Loucy (cell line): ENCODE measurements at regions not wholly inside any gene's neighbourhood (a gene's known extent, or its start where the extent isn't known, plus 50 kb on each side); places are given as distances from the start of the nearest gene placed in this dataset.
"Not testable (repeated sequence)": the region's sequence is repeated elsewhere in the genome, so short reads cannot be mapped to it uniquely, and the experiment has no call there.

ENCODE experiments used
- H2AFZ ChIP-seq: fragments of 200-600 bp; sonication (generic); 2 replicates; pipeline ENCODE4 v1.6.0; 2016; ENCODE audit warnings: antibody characterized with exemption, mild to moderate bottlenecking, low read length, moderate library complexity
- H3F3A ChIP-seq: fragments of 200-600 bp; 2 replicates; pipeline ENCODE4 v1.6.0; 2016; ENCODE audit warnings: antibody characterized with exemption, low read depth, mild to moderate bottlenecking
- H3K27me3 ChIP-seq: fragments of 200-600 bp; sonication (generic); 2 replicates; pipeline ENCODE4 v1.6.1; 2014; ENCODE audit warnings: low read length, mild to moderate bottlenecking; ENCODE audit not compliant: insufficient read depth, poor library complexity, severe bottlenecking
- H3K36me3 ChIP-seq: fragments of 200-600 bp; sonication (generic); 2 replicates; pipeline ENCODE4 v1.6.1; 2016; ENCODE audit warnings: low read length; ENCODE audit not compliant: insufficient read depth
- H3K4me1 ChIP-seq: fragments of 200-600 bp; sonication (generic); 2 replicates; pipeline ENCODE4 v1.5.1; 2014; ENCODE audit warnings: low read length, mild to moderate bottlenecking; ENCODE audit not compliant: insufficient read depth, poor library complexity, severe bottlenecking
- H3K4me2 ChIP-seq: fragments of 200-600 bp; sonication (generic); 2 replicates; pipeline ENCODE4 v1.6.0; 2014; ENCODE audit warnings: antibody characterized with exemption, low read length, low read depth, mild to moderate bottlenecking; ENCODE audit not compliant: poor library complexity, severe bottlenecking
- H3K4me3 ChIP-seq: fragments of 200-600 bp; sonication (generic); 2 replicates; pipeline ENCODE4 v1.5.1; 2014; ENCODE audit warnings: low read length, mild to moderate bottlenecking, mixed read lengths; ENCODE audit not compliant: poor library complexity, severe bottlenecking
- H3K79me2 ChIP-seq: fragments of 200-600 bp; sonication (generic); 2 replicates; pipeline ENCODE4 v1.6.1; 2014; ENCODE audit warnings: low read length; ENCODE audit not compliant: insufficient read depth
- H3K9ac ChIP-seq: fragments of 200-600 bp; sonication (generic); 2 replicates; pipeline ENCODE4 v1.6.0; 2014; ENCODE audit warnings: mild to moderate bottlenecking, low read depth, low read length, moderate library complexity; ENCODE audit not compliant: poor library complexity, severe bottlenecking
- H3K9me2 ChIP-seq: fragments of 200-600 bp; sonication (generic); replicated peaks from 2 replicates; pipeline ENCODE4 v1.6.1; 2016; ENCODE audit warnings: low read depth, low read length, mixed read lengths
- H3K9me3 ChIP-seq: fragments of 200-600 bp; sonication (generic); 2 replicates; pipeline ENCODE4 v1.6.1; 2014; ENCODE audit warnings: mild to moderate bottlenecking, antibody characterized with exemption, low read length, low read depth; ENCODE audit not compliant: insufficient read depth
- H4K20me1 ChIP-seq: fragments of 200-600 bp; sonication (generic); 2 replicates; pipeline ENCODE4 v1.6.0; 2014; ENCODE audit warnings: antibody characterized with exemption, low read length, mild to moderate bottlenecking; ENCODE audit not compliant: insufficient read depth, poor library complexity, severe bottlenecking

DNA sequence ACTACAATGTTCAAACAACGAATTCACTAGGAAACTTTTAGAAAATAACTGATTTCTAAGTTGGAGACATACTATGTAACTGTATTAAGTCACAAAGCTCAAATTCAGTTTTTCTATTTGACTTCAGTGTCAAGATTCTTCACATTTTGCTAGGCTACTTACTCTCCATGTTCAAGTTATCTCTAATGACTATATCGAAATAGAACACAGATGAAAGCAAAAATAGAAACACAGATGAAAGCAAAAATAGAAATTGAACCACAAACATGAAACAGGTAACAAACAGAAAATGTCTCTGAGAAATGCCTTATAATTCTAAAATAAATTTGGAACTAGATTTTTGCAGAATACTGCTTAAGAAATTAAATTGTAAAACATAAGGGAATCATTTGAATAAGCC is 113.5 kb downstream of the SPDYE17 start:
- not testable (repeated sequence) for H3K9me2 ChIP-seq, H3F3A ChIP-seq, H3K4me3 ChIP-seq, H3K4me1 ChIP-seq, H3K9ac ChIP-seq, H2AFZ ChIP-seq, H3K79me2 ChIP-seq, H4K20me1 ChIP-seq, H3K9me3 ChIP-seq, H3K36me3 ChIP-seq, H3K27me3 ChIP-seq, H3K4me2 ChIP-seq

DNA sequence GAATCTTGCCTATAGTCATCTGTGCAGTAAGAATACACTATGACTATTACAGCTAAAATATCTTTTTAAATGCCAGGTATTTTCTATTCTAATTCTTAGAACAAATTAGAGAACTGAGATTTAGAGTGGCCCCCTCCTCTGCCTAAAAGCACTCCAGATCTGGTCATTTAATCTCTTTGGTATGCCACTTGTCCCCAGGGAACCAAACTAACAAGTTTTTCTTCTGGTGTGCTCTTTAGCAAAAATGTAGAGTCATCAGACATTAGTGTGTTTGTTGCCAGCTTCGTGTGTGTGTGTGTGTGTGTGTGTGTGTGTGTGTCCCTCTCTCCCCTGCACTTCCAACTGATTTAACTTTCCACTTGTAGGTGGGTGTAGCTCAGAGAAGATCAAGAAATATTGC is 117.8 kb downstream of the SPDYE17 start:
- H2AFZ ChIP-seq, H3K9me2 ChIP-seq, H3K9ac ChIP-seq, H3K9me3 ChIP-seq, H3K4me2 ChIP-seq, H3K27me3 ChIP-seq, H4K20me1 ChIP-seq, H3K79me2 ChIP-seq, H3K36me3 ChIP-seq, H3K4me1 ChIP-seq, H3K4me3 ChIP-seq, H3F3A ChIP-seq: not testable (repeated sequence)

DNA sequence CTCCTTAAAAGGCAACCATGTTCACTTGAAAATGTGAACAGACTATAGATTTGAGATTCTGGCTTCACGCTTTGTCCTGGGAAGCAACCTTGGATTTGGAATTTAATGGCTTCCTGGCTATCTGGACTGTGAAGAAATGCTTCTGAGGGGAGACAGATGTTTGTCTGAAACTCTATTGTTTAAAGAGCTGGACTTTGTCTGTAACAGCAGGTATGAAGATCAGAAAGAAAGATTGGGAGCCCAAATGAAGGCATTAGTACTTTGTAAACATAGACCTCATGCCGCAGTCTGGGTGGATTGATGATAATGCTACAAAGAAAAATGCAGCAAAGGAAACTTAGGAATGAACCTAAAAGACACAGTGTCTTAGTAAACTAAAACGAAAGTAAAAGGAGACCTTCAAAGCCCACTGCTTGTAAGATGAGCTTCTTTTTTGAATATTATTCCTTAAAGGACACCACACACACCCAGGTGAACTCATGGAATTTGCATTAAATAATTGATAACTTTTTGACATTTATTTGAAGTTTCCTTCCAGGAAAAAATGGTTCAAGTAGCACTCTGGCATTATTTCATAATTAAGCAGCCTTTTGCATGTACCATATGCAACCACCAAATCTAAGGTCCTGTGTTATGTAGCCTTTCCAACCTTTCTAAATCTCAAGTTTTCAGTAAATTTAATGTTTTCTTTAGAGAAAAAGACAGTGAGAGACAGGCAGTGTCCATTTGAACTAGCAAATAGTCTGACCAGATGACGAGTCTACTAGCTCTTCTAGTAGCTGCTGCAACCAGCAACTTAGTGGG is 119.9 kb downstream of the SPDYE17 start:
- H3K4me3 ChIP-seq: peak overlapping the region; percentile 65

DNA sequence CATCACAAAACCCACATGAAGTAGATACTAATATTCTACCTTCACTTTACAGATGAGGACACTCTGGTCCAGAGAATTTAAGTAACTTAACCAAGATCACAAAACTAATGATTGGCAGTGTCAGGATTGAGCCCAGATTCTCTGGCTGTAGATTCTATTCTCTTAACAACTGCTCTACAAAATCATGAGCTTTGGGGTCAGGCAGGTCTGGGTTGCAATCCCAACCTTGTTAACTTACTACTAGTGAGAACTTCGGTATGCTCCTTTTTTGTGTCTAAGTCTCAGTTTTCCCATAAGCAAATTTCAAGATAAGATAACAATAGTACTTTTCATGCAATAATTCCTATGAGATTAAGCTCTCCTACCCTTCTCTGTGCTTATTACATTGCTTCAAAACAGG is 127.5 kb downstream of the SPDYE17 start:
- H3K9me2 ChIP-seq, H3K4me1 ChIP-seq, H3K9ac ChIP-seq, H3K9me3 ChIP-seq, H3K27me3 ChIP-seq, H3F3A ChIP-seq, H4K20me1 ChIP-seq, H2AFZ ChIP-seq, H3K36me3 ChIP-seq, H3K4me3 ChIP-seq, H3K4me2 ChIP-seq, H3K79me2 ChIP-seq: not testable (repeated sequence)

More for the DNA sequence above, 119.9 kb downstream of the SPDYE17 start:
- not testable (repeated sequence) for H3K4me1 ChIP-seq, H3K9me3 ChIP-seq, H3K79me2 ChIP-seq, H3K36me3 ChIP-seq, H3K9ac ChIP-seq, H3K27me3 ChIP-seq, H3K9me2 ChIP-seq, H4K20me1 ChIP-seq, H3F3A ChIP-seq
- peak overlapping the region; percentile 87 for H2AFZ ChIP-seq
- H3K4me2 ChIP-seq: peak overlapping the region; percentile 76

DNA sequence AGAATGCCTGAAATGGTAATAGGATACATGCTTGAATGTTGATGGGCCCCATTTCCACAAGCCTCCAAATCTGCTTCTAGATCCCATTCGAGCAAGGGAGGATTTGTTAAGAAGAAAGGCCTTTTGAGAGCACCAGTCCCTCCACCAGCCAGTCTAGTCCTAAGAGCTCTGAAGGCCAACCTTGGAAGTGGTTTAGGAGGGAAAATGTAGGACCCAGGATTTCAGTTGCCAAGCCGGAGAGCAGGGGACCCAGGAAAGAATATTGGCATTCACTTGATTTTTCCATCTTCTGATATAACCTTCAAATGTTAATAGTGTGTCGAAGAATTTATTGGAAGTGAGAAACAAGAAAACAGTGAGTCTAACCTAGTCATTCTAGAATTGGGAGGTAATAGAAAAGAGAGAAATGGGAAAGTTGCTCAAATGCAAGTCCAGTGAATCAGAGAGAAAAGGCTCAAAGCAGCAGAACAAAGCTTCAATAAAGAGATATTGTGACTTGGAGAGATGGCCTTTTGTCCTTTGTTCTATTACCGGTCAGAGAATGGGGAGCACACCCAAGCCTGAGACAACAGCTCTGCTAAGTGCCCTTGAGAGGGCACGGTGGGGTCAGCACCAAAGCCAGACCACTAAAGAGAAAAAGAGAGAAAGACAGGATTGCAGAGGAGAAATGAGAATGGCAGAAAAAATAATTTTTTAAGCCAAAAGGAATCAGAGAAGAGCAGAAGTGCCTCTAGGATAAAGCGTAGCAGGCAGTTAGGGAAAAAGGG is 130.0 kb downstream of the SPDYE17 start:
- not testable (repeated sequence) for H3K36me3 ChIP-seq, H3K9me3 ChIP-seq, H3K4me1 ChIP-seq, H3K4me2 ChIP-seq, H3K9me2 ChIP-seq, H3F3A ChIP-seq, H2AFZ ChIP-seq, H3K4me3 ChIP-seq, H4K20me1 ChIP-seq, H3K27me3 ChIP-seq, H3K9ac ChIP-seq, H3K79me2 ChIP-seq

DNA sequence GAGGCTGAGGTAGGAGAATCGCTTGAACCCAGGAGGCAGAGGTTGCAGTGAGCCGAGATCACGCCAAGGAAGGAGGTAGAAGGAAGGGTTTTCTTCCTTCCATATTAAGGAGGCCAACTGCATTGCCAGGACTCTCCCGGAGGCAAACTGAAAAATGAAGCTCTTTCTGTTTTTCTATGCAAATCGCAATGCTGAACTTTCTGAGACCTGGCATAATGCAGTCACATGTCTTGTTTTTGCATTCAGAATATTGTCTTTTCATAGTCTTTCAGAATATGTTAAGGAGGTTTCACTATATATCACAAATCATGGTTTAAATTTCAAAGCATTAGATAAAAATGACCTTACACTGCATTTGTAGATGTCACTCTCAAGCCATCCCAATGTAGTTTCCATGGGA is 133.4 kb downstream of the SPDYE17 start:
- not testable (repeated sequence) for H3F3A ChIP-seq, H3K4me3 ChIP-seq, H3K9me3 ChIP-seq, H3K9ac ChIP-seq, H3K4me2 ChIP-seq, H2AFZ ChIP-seq, H3K9me2 ChIP-seq, H3K27me3 ChIP-seq, H3K36me3 ChIP-seq, H4K20me1 ChIP-seq, H3K79me2 ChIP-seq, H3K4me1 ChIP-seq

DNA sequence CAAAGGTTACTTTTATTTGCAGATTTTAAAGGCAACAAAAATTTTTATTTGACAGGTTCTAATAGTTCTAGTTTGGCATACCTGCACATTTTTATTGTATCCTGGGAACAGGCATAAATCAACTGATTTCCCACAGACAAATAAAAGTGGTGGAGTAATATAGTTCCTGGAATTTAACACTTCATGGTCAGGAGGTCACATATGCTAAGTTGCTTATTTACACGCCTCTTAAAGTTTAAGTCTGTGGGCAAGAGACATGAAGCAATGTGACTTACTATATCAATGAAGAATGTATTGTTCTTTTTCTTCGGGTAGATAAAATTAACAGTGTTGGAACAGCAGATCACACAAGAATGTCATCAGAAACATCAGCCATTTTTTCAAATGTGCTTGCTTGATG is 135.2 kb downstream of the SPDYE17 start:
- not testable (repeated sequence) for H3F3A ChIP-seq, H3K9me2 ChIP-seq, H4K20me1 ChIP-seq, H3K9ac ChIP-seq, H2AFZ ChIP-seq, H3K36me3 ChIP-seq, H3K27me3 ChIP-seq, H3K4me3 ChIP-seq, H3K4me1 ChIP-seq, H3K79me2 ChIP-seq, H3K4me2 ChIP-seq, H3K9me3 ChIP-seq
